ENCODE measurements at regions not wholly inside any gene's neighbourhood (a gene's known extent, or its start where the extent isn't known, plus 50 kb on each side); places are given as distances from the start of the nearest gene placed in this dataset.
"Not testable (repeated sequence)": the region's sequence is repeated elsewhere in the genome, so short reads cannot be mapped to it uniquely, and the experiment has no call there.

DNA sequence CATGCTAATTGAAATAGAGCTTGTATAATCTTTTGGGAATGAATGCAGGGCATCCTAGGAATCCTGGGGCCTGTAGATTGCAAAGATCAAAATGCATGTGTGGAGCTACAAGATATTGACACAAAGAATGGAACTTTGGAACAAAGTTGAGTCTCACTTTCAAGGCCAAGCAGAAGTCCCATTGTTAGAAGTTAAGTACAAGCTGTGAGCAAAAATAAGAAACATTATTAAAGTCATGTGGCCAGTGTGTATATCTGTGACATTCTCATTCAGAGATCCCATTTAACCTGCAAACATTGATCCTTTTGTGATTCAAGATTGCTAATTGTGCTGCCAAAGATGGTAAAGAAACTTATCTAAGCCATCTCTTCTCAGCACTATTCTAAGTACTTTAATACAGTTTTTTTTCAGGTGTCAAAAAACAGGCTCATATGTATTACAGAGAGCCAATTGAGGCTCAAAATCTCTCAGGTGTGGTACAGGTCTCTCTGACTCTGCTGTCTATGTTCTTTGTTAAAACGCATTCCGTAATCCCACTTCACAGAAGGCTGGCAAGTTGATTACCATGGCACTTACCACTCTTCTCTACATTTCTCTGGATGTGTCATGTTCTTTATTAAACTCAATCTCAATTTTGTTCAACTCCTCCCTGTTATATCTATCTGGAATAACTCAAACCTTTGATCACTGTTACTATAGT, 704.4 kb upstream of the NEGR1 start:
- H3K27me3 ChIP-seq: no peaks in the 10 kb centered on the region
- no peak overlapping the region for H3K27ac ChIP-seq
- DNase-seq: no peak
- 77 to 88% methylated on average over 2 of the region's 2 CpGs for WGBS, 2 donors
- no peaks in the 10 kb centered on the region for H3K9me3 ChIP-seq
- TF ChIP-seq POLR2A (IDR thresholded peaks at IDR 0.05) (no peak), EP300 (IDR thresholded peaks at IDR 0.05) (no peak), POLR2AphosphoS5 (IDR thresholded peaks at IDR 0.05) (no peak)
- TF ChIP-seq, protein P1, sequence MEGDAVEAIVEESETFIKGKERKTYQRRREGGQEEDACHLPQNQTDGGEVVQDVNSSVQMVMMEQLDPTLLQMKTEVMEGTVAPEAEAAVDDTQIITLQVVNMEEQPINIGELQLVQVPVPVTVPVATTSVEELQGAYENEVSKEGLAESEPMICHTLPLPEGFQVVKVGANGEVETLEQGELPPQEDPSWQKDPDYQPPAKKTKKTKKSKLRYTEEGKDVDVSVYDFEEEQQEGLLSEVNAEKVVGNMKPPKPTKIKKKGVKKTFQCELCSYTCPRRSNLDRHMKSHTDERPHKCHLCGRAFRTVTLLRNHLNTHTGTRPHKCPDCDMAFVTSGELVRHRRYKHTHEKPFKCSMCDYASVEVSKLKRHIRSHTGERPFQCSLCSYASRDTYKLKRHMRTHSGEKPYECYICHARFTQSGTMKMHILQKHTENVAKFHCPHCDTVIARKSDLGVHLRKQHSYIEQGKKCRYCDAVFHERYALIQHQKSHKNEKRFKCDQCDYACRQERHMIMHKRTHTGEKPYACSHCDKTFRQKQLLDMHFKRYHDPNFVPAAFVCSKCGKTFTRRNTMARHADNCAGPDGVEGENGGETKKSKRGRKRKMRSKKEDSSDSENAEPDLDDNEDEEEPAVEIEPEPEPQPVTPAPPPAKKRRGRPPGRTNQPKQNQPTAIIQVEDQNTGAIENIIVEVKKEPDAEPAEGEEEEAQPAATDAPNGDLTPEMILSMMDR (IDR thresholded peaks at IDR 0.05): no peak
- intact Hi-C loops (cut with DNase I): no loop called here
- H3K36me3 ChIP-seq: no peaks in the 10 kb centered on the region
- no peaks in the 10 kb centered on the region for H3K4me1 ChIP-seq
- H3K4me3 ChIP-seq: no peak overlapping the region

DNA sequence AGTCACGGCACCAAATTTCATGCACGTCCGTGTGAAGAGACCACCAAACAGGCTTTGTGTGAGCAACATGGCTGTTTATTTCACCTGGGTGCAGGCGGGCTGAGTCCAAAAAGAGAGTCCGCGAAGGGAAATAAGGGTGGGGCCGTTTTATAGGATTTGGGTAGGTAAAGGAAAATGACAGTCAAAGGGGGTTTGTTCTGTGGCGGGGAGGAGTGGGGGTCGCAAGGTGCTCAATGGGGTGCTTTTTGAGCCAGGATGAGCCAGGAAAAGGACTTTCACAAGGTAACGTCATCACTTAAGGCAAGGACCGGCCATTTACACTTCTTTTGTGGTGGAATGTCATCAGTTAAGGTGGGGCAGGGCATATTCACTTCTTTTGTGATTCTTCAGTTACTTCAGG, 702.7 kb upstream of the NEGR1 start:
- WGBS, 2 donors: 81 to 82% methylated on average over 11 of the region's 11 CpGs
- H3K36me3 ChIP-seq; H3K9me3 ChIP-seq; DNase-seq; intact Hi-C loops (cut with DNase I); H3K27me3 ChIP-seq; H3K4me3 ChIP-seq; H3K4me1 ChIP-seq; H3K27ac ChIP-seq: not testable (repeated sequence)

DNA sequence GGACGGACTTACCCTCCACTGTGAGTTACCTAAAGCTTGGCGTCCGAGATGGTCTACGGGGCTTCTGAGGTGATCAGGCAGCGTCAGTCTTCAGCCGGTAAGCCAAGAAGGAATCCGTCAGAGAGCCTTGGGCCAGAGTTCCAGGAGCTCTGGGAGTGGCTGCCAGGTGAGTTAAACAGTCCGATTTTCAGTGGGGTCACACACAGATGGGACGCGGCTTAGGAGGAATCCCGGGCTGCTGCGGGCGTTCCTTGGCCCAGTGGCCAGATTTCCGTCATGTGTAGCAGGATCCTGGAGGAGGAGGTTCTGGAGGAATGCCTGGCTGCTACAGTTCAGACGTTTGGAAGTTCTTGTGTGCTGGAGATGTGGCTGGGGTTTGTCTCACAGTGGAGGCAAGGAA, 700.7 kb upstream of the NEGR1 start:
- H3K27ac ChIP-seq; H3K36me3 ChIP-seq; H3K27me3 ChIP-seq; intact Hi-C loops (cut with DNase I); H3K4me3 ChIP-seq; H3K9me3 ChIP-seq; H3K4me1 ChIP-seq; DNase-seq: not testable (repeated sequence)
- WGBS, 2 donors: 87 to 91% methylated on average over 15 of the region's 15 CpGs

DNA sequence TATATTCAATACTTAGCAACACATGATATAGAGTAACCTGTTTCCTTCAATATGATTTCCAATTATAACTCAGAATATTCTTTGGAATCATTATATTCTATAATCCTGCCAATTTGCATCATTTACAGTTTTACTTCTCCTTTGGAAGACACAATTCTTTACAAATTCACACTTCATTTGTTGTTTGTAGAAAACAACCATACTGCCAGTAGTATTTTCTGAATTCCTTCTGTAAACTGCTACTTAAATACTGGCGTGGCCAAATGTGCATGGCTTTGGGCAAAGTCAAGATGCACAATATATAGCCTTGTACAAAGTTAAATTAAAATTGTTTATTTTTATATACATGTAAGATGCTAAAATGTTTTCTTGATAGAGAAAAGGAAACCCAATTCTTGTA, 687.1 kb upstream of the NEGR1 start:
- no peak for DNase-seq

DNA sequence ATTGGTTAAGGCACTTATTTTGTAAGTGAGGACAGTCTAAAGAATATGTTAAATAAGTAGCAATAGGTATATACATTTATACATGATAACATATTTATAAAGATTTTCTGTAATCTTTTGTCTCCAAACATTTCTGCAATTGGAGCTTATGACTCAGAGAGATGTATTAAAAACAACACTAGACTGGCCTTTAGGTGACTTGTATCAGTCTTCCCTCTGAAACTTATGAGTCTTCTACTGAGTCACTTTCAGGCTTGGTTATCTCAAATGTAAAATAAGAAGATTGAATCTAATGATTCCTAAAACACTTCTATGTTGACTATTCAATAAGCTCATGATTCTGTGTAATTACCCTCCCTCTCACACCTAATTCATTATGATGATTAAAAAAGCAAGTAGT, 672.6 kb upstream of the NEGR1 start:
- Histone ChIP-seq H3K4me3 (no peak overlapping the region), H3K36me3 (no peaks in the 10 kb centered on the region), H3K27me3 (no peaks in the 10 kb centered on the region), H3K9me3 (no peaks in the 10 kb centered on the region), H3K4me1 (no peaks in the 10 kb centered on the region), H3K27ac (no peak overlapping the region)
- intact Hi-C loops (cut with DNase I): no loop called here
- TF ChIP-seq, protein P1 (IDR thresholded peaks at IDR 0.05): no peak
- TF ChIP-seq EP300 (IDR thresholded peaks at IDR 0.05): no peak
- no peak for TF ChIP-seq POLR2AphosphoS5 (IDR thresholded peaks at IDR 0.05)
- TF ChIP-seq POLR2A (IDR thresholded peaks at IDR 0.05): no peak
- no peak for DNase-seq

More for the DNA sequence above, 687.1 kb upstream of the NEGR1 start:
- intact Hi-C loops (cut with DNase I): no loop called here
- no peaks in the 10 kb centered on the region for H3K4me1 ChIP-seq
- H3K9me3 ChIP-seq: no peaks in the 10 kb centered on the region
- no peaks in the 10 kb centered on the region for H3K27me3 ChIP-seq
- H3K27ac ChIP-seq: no peak overlapping the region
- TF ChIP-seq POLR2AphosphoS5 (IDR thresholded peaks at IDR 0.05): no peak
- TF ChIP-seq, protein P1 (IDR thresholded peaks at IDR 0.05): no peak
- TF ChIP-seq POLR2A (IDR thresholded peaks at IDR 0.05): no peak
- TF ChIP-seq EP300 (IDR thresholded peaks at IDR 0.05): no peak
- no peaks in the 10 kb centered on the region for H3K36me3 ChIP-seq
- WGBS, 2 donors: 83 to 88% methylated on average over 1 of the region's 1 CpG
- H3K4me3 ChIP-seq: no peak overlapping the region

DNA sequence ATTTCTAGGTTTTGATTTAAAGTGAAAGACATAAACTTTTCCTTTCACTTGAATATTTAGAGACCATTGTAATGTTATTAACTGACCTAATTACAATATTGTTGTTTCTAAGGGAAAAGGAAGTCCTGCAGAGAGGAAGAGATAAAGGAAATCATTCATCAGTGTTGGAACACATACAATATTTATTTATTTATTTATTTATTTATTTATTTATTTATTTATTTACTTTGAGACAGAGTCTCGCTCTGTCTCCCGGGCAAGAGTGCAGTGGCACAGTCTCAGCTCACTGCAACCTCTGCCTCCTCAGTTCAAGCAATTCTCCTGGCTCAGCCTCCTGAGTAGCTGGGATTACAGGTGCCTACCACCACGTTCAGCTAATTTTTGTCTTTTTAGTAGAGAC, 668.6 kb upstream of the NEGR1 start:
- WGBS, 2 donors: 81 to 84% methylated on average over 3 of the region's 3 CpGs
- not testable (repeated sequence) for H3K4me1 ChIP-seq

More for the DNA sequence above, 668.6 kb upstream of the NEGR1 start:
- H3K27me3 ChIP-seq; intact Hi-C loops (cut with DNase I); H3K4me3 ChIP-seq; H3K27ac ChIP-seq; H3K36me3 ChIP-seq; H3K9me3 ChIP-seq; DNase-seq: not testable (repeated sequence)

All from sigmoid colon (tissue), 6 donors.